ENCODE measurements at regions not wholly inside any gene's neighbourhood (a gene's known extent, or its start where the extent isn't known, plus 50 kb on each side); places are given as distances from the start of the nearest gene placed in this dataset.

GRCh38 chr11:92852229-92852628, 117.2 kb upstream of the MTNR1B start:
- Histone ChIP-seq H3K27ac (no peak overlapping the region), H3K4me1 (ENCODE audit: insufficient read depth) (no peaks in the 10 kb centered on the region), H3K9me3 (no peaks in the 10 kb centered on the region), H3K36me3 (no peaks in the 10 kb centered on the region), H3K27me3 (no peaks in the 10 kb centered on the region), H3K4me3 (no peak overlapping the region)
- intact Hi-C loops (cut with DNase I), result no loop called here
- no peak for DNase-seq
- no peak for TF ChIP-seq EP300 (IDR thresholded peaks at IDR 0.05)
- TF ChIP-seq CTCF (IDR thresholded peaks at IDR 0.05), result no peak
- TF ChIP-seq POLR2A (IDR thresholded peaks at IDR 0.05), result no peak

- H3K4me1 ChIP-seq (ENCODE audit: insufficient read depth), result no peaks in the 10 kb centered on the region
- intact Hi-C loops (cut with DNase I), result no loop called here
- 90 to 92% (median 90%) methylated on average over 7 of the region's 7 CpGs for WGBS, 3 donors
- no peak overlapping the region for H3K27ac ChIP-seq
- H3K9me3 ChIP-seq, result no peaks in the 10 kb centered on the region
- no peak overlapping the region for H3K4me3 ChIP-seq
- TF ChIP-seq POLR2A (IDR thresholded peaks at IDR 0.05), result no peak
- no peak for TF ChIP-seq CTCF (IDR thresholded peaks at IDR 0.05)
- no peak for TF ChIP-seq EP300 (IDR thresholded peaks at IDR 0.05)
- H3K27me3 ChIP-seq, result no peaks in the 10 kb centered on the region
- DNase-seq, result no peak
- H3K36me3 ChIP-seq, result no peaks in the 10 kb centered on the region
These were observed 116.5 kb upstream of the MTNR1B start for GRCh38 chr11:92852946-92853345.

GRCh38 chr11:92854162-92854561, 115.3 kb upstream of the MTNR1B start:
- Histone ChIP-seq H3K36me3 (no peaks in the 10 kb centered on the region), H3K27ac (no peak overlapping the region), H3K4me3 (no peak overlapping the region), H3K9me3 (no peaks in the 10 kb centered on the region), H3K4me1 (ENCODE audit: insufficient read depth) (no peaks in the 10 kb centered on the region), H3K27me3 (no peaks in the 10 kb centered on the region)
- WGBS, 3 donors, result 72 to 82% (median 78%) methylated on average over 5 of the region's 5 CpGs
- DNase-seq, result no peak
- intact Hi-C loops (cut with DNase I), result no loop called here
- TF ChIP-seq EP300 (IDR thresholded peaks at IDR 0.05), result no peak
- no peak for TF ChIP-seq CTCF (IDR thresholded peaks at IDR 0.05)
- no peak for TF ChIP-seq POLR2A (IDR thresholded peaks at IDR 0.05)

GRCh38 chr11:92854952-92855351, 114.5 kb upstream of the MTNR1B start:
- intact Hi-C loops (cut with DNase I), result no loop called here
- Histone ChIP-seq H3K9me3 (no peaks in the 10 kb centered on the region), H3K27ac (no peak overlapping the region), H3K4me1 (ENCODE audit: insufficient read depth) (no peaks in the 10 kb centered on the region), H3K36me3 (no peaks in the 10 kb centered on the region), H3K27me3 (no peaks in the 10 kb centered on the region), H3K4me3 (no peak overlapping the region)
- no peak for TF ChIP-seq POLR2A (IDR thresholded peaks at IDR 0.05)
- no peak for TF ChIP-seq CTCF (IDR thresholded peaks at IDR 0.05)
- TF ChIP-seq EP300 (IDR thresholded peaks at IDR 0.05), result no peak
- 51 to 62% (median 61%) methylated on average over 3 of the region's 3 CpGs for WGBS, 3 donors
- DNase-seq, result no peak
